ENCODE measurements at regions not wholly inside any gene's neighbourhood (a gene's known extent, or its start where the extent isn't known, plus 50 kb on each side); places are given as distances from the start of the nearest gene placed in this dataset.

GRCh38 chr13:47650209-47650608 is 350.9 kb downstream of the SUCLA2 start:
- TF ChIP-seq CTCF (IDR thresholded peaks at IDR 0.05; ENCODE audit: extremely low read depth in 1 of 2, insufficient read depth in 1 of 2, low read depth in 1 of 2, low read length in 2 of 2) (no peak), POLR2A (IDR thresholded peaks at IDR 0.05; ENCODE audit: low read depth, low read length) (no peak), MAX (IDR thresholded peaks at IDR 0.05; ENCODE audit: insufficient read depth, insufficient read length) (no peak), EZH2 (IDR thresholded peaks at IDR 0.05; ENCODE audit: borderline replicate concordance, low read depth, low read length, severe bottlenecking) (no peak), POLR2AphosphoS5 (IDR thresholded peaks at IDR 0.05; ENCODE audit: insufficient read depth, low read depth, low read length) (no peak), FOS (IDR thresholded peaks at IDR 0.05; ENCODE audit: borderline replicate concordance, insufficient read depth, low read length) (no peak), MYC (IDR thresholded peaks at IDR 0.05; ENCODE audit: low read depth, low read length) (no peak), GATA2 (IDR thresholded peaks at IDR 0.05; ENCODE audit: insufficient read depth, insufficient read length, low read depth, low read length) (no peak)
